ENCODE measurements at regions not wholly inside any gene's neighbourhood (a gene's known extent, or its start where the extent isn't known, plus 50 kb on each side); places are given as distances from the start of the nearest gene placed in this dataset.

DNA sequence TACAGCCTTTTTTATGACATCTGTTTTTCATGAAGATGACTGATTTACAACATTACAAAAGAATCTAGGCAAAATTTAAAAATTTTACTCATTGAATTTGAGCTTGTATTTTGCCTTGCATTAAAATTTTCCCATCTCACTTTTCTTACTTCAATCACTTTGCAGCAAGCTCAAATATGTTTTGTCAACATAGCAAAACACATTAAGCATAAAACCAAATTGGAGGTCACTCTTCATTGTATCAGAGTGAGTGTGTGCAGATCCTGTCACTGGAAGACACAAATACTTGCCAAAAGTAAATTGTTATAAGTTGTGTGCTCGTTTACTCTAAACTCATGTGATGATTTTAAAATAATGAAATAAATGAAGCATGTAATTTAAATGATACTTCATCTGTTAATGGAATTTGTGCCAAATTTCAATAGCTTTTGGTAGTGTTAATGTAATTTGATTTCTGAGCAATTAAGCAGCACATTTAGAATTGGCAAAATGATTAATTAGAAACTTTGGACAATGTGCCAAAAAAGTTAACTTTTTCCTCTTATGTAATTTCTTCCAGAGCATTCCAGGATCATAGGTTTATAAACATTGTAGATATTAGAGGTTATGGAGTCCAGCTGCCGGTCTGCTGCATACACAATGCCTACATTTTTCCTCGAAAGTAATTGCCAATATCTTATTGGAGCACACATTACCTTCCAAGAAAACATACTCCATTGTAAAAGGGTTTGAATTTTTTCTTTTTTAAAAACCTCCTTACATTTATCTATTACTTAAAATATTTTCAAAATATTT is 1078.2 kb upstream of the LRRTM3 start:
- Mint-ChIP-seq H3K36me3 (no peaks in the 10 kb centered on the region), H3K27ac (no peak overlapping the region), H3K4me3 (no peak overlapping the region), H3K27me3 (no peaks in the 10 kb centered on the region), H3K4me1 (no peaks in the 10 kb centered on the region), H3K9me3 (ENCODE audit: low read depth) (peaks cover 9% of the 10 kb centered on the region)
- CTCF ChIA-PET = no interaction called here
- DNase-seq (no peak), ATAC-seq (no peak)

DNA sequence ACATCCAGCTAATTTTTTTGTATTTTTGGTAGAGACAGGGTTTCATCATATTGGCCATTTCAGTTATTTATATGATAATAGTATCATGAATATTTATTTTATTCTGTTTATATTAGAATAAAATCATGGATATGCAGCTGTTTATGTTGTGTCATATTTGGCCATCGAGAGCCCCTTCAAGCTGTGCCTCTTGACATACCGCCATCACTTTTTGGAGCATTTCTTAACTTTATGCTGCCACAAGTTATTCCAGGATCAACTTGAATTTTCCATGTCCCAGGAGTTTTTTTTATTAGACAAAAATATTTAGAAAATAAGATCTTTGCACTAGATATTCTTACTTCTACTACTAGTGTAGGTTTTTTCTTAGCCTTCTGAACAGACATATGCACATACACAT is 1067.0 kb upstream of the LRRTM3 start:
- no peak overlapping the region for H3K27ac Mint-ChIP-seq
- no peak for DNase-seq
- no peak for ATAC-seq
- H3K27me3 Mint-ChIP-seq = no peaks in the 10 kb centered on the region
- CTCF ChIA-PET = no interaction called here
- H3K4me1 Mint-ChIP-seq = no peaks in the 10 kb centered on the region
- peaks cover 5% of the 10 kb centered on the region for H3K9me3 Mint-ChIP-seq (ENCODE audit: low read depth)
- H3K36me3 Mint-ChIP-seq = no peaks in the 10 kb centered on the region
- H3K4me3 Mint-ChIP-seq = no peak overlapping the region

DNA sequence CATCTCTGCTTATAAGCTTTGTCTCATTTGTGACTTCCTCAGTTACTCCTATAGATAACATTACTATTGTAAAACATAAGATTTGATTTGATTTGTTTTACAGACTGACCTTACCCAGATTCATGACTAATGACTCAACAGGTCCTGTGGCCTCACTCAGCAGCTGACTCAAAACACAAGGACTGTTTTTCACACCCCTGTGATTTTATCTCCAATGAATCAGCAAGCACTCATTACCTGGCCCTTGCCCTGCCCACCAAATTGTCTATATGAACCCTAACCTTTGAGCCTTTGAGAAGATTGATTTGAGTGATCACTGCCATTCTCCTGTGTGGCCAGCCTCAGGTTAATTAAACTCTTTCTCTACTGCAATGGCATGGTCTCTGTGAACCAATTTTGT is 1064.6 kb upstream of the LRRTM3 start:
- H3K4me1 Mint-ChIP-seq = no peaks in the 10 kb centered on the region
- ATAC-seq = no peak
- H3K9me3 Mint-ChIP-seq (ENCODE audit: low read depth) = peaks cover 5% of the 10 kb centered on the region
- no peak overlapping the region for H3K4me3 Mint-ChIP-seq
- no peaks in the 10 kb centered on the region for H3K27me3 Mint-ChIP-seq
- H3K27ac Mint-ChIP-seq = no peak overlapping the region
- no peaks in the 10 kb centered on the region for H3K36me3 Mint-ChIP-seq
- DNase-seq = no peak
- CTCF ChIA-PET = no interaction called here

Data from activated CD8-positive, alpha-beta memory T cell treated with anti-CD3 and anti-CD28 coated beads, Interleukin-2, amount 10 ng/mL, durations not matched to agents 7 days and 5 days (primary cell).